H9 (cell line): ENCODE measurements at regions not wholly inside any gene's neighbourhood (a gene's known extent, or its start where the extent isn't known, plus 50 kb on each side); places are given as distances from the start of the nearest gene placed in this dataset.

Experiments used
- DNase-seq: peaks from one replicate; pipeline ENCODE4 v3.0.0-alpha.2; 2017
- H2AFZ ChIP-seq: one replicate; pipeline ENCODE4 v1.6.1; 2013; ENCODE audit warnings: mild to moderate bottlenecking, low read length, control low read depth, moderate library complexity
- H2AK5ac ChIP-seq: 2 replicates; pipeline ENCODE4 v1.6.1; 2013; ENCODE audit warnings: low read length, control low read depth, mixed read lengths; ENCODE audit not compliant: insufficient read length
- H2BK120ac ChIP-seq: one replicate; pipeline ENCODE4 v1.6.1; 2013; ENCODE audit warnings: low read depth, mild to moderate bottlenecking, low read length, control low read depth, inconsistent platforms; ENCODE audit not compliant: poor library complexity, severe bottlenecking
- H2BK12ac ChIP-seq: 2 replicates; pipeline ENCODE4 v1.6.1; 2013; ENCODE audit warnings: low read length, control low read depth, mixed read lengths, low read depth; ENCODE audit not compliant: insufficient read length
- H2BK15ac ChIP-seq: 2 replicates; pipeline ENCODE4 v1.6.1; 2013; ENCODE audit warnings: low read depth, low read length, control low read depth
- H2BK20ac ChIP-seq: one replicate; pipeline ENCODE4 v1.6.1; 2013; ENCODE audit warnings: low read depth, mild to moderate bottlenecking, low read length, control low read depth, inconsistent platforms; ENCODE audit not compliant: poor library complexity, severe bottlenecking
- H2BK5ac ChIP-seq: 2 replicates; pipeline ENCODE4 v1.6.1; 2013; ENCODE audit warnings: low read length, control low read depth, mixed read lengths; ENCODE audit not compliant: insufficient read length
- H3K14ac ChIP-seq: 2 replicates; pipeline ENCODE4 v1.6.1; 2013; ENCODE audit warnings: low read length, control low read depth; ENCODE audit not compliant: insufficient read depth
- H3K18ac ChIP-seq: 2 replicates; pipeline ENCODE4 v1.6.1; 2013; ENCODE audit warnings: low read depth, mild to moderate bottlenecking, mixed read lengths, low read length, control low read depth; ENCODE audit not compliant: insufficient read length
- H3K23ac ChIP-seq: 2 replicates; pipeline ENCODE4 v1.6.1; 2013; ENCODE audit warnings: low read length, control low read depth, mixed read lengths, low read depth; ENCODE audit not compliant: insufficient read length
- H3K23me2 ChIP-seq: 2 replicates; pipeline ENCODE4 v1.6.1; 2013; ENCODE audit warnings: low read depth, mild to moderate bottlenecking, mixed read lengths, low read length, control low read depth; ENCODE audit not compliant: insufficient read length, poor library complexity, severe bottlenecking
- H3K27ac ChIP-seq: 2 replicates; pipeline ENCODE4 v1.5.1; 2013; ENCODE audit warnings: low read length, control low read depth, mixed read lengths, low read depth; ENCODE audit not compliant: insufficient read length
- H3K27me3 ChIP-seq: 2 replicates; pipeline ENCODE4 v1.6.1; 2013; ENCODE audit warnings: low read length, control low read depth, inconsistent platforms; ENCODE audit not compliant: insufficient read depth
- H3K4ac ChIP-seq: 2 replicates; pipeline ENCODE4 v1.6.1; 2013; ENCODE audit warnings: low read depth, mild to moderate bottlenecking, control low read depth, inconsistent platforms, low read length, moderate library complexity
- H3K4me1 ChIP-seq: 2 replicates; pipeline ENCODE4 v1.6.1; 2013; ENCODE audit warnings: low read length, control low read depth, inconsistent platforms; ENCODE audit not compliant: insufficient read depth
- H3K4me2 ChIP-seq: 2 replicates; pipeline ENCODE4 v1.6.1; 2013; ENCODE audit warnings: low read length, control low read depth, mixed read lengths; ENCODE audit not compliant: insufficient read length, insufficient read depth
- H3K56ac ChIP-seq: 2 replicates; pipeline ENCODE4 v1.6.1; 2013; ENCODE audit warnings: low read depth, mild to moderate bottlenecking, mixed read lengths, low read length, control low read depth; ENCODE audit not compliant: insufficient read length
- H3K79me1 ChIP-seq: 2 replicates; pipeline ENCODE4 v1.6.1; 2013; ENCODE audit warnings: low read depth, mild to moderate bottlenecking, moderate library complexity, low read length, control low read depth, inconsistent platforms; ENCODE audit not compliant: insufficient read depth, poor library complexity, severe bottlenecking
- H3K79me2 ChIP-seq: 2 replicates; pipeline ENCODE4 v1.6.1; 2013; ENCODE audit warnings: low read length, control low read depth, inconsistent platforms; ENCODE audit not compliant: insufficient read depth
- H3K9ac ChIP-seq: 2 replicates; pipeline ENCODE4 v1.6.1; 2013; ENCODE audit warnings: low read length, control low read depth, mixed read lengths; ENCODE audit not compliant: insufficient read length; ENCODE audit errors: extremely low read depth
- H3K9me3 ChIP-seq: one replicate; pipeline ENCODE4 v1.6.1; 2013; ENCODE audit warnings: low read depth, low read length, inconsistent platforms; ENCODE audit not compliant: control insufficient read depth
- H3T11ph ChIP-seq: one replicate; pipeline ENCODE4 v1.6.1; 2013; ENCODE audit warnings: mild to moderate bottlenecking, low read length, control low read depth, inconsistent platforms
- H4K20me1 ChIP-seq: one replicate; pipeline ENCODE4 v1.6.1; 2013; ENCODE audit not compliant: control insufficient read depth, insufficient read length, insufficient read depth
- H4K5ac ChIP-seq: 2 replicates; pipeline ENCODE4 v1.6.1; 2013; ENCODE audit warnings: low read depth, mild to moderate bottlenecking, mixed read lengths, low read length, control low read depth; ENCODE audit not compliant: insufficient read length
- H4K8ac ChIP-seq: replicated peaks from 2 replicates; pipeline ENCODE4 v1.6.1; 2013; ENCODE audit warnings: low read length, control low read depth, mixed read lengths, low read depth; ENCODE audit not compliant: insufficient read length
- H4K91ac ChIP-seq: 2 replicates; pipeline ENCODE4 v1.6.1; 2013; ENCODE audit warnings: low read depth, mild to moderate bottlenecking, moderate library complexity, mixed read lengths, low read length, control low read depth; ENCODE audit not compliant: insufficient read length
- H3K27ac Mint-ChIP-seq, 3 experiments: 2 replicates in 2 of 3; 3 replicates in 1 of 3; pipeline ENCODE4 v1.8.0; 2020 to 2021; ENCODE audit warnings: mixed read lengths in 3 of 3, mild to moderate bottlenecking in 1 of 3, moderate library complexity in 1 of 3
- H3K27me3 Mint-ChIP-seq: 2 replicates; pipeline ENCODE4 v1.8.0; 2021; ENCODE audit warnings: low read depth, mild to moderate bottlenecking, moderate library complexity, mixed read lengths
- H3K36me3 Mint-ChIP-seq, 3 experiments: 2 replicates in 2 of 3; 3 replicates in 1 of 3; pipeline ENCODE4 v1.8.0; 2020 to 2021; ENCODE audit warnings: low read depth in 3 of 3, mixed read lengths in 3 of 3; ENCODE audit not compliant: insufficient read depth in 1 of 3
- H3K4me1 Mint-ChIP-seq, 2 experiments: 2 replicates each; pipeline ENCODE4 v1.8.0; 2020; ENCODE audit warnings: mixed read lengths in 2 of 2
- H3K4me3 Mint-ChIP-seq, 2 experiments: 2 replicates in 1 of 2; 3 replicates in 1 of 2; pipeline ENCODE4 v1.8.0; 2020 to 2021; ENCODE audit warnings: mild to moderate bottlenecking in 2 of 2, mixed read lengths in 2 of 2, moderate library complexity in 1 of 2
- H3K9me3 Mint-ChIP-seq, 2 experiments: 2 replicates in 1 of 2; 3 replicates in 1 of 2; pipeline ENCODE4 v1.8.0; 2020; ENCODE audit warnings: mild to moderate bottlenecking in 2 of 2, mixed read lengths in 2 of 2, moderate library complexity in 1 of 2
- CTCF ChIP-seq: fragments of 200-600 bp; sonication (generic); conservative IDR thresholded peaks from 3 replicates; pipeline ENCODE4 v1.8.0; 2021; ENCODE audit warnings: antibody characterized with exemption, mild to moderate bottlenecking
- WGBS: extraction: QIAGEN DNeasy Blood & Tissue Kit; methylation state at CpG from one replicate; pipeline ENCODE4 v1.1.7; 2013; ENCODE audit warnings: missing lambda C conversion rate, low lambda C conversion rate, mixed read lengths; ENCODE audit not compliant: insufficient read length; ENCODE audit errors: extremely low coverage; 5-methylcytosine and 5-hydroxymethylcytosine counted together

DNA sequence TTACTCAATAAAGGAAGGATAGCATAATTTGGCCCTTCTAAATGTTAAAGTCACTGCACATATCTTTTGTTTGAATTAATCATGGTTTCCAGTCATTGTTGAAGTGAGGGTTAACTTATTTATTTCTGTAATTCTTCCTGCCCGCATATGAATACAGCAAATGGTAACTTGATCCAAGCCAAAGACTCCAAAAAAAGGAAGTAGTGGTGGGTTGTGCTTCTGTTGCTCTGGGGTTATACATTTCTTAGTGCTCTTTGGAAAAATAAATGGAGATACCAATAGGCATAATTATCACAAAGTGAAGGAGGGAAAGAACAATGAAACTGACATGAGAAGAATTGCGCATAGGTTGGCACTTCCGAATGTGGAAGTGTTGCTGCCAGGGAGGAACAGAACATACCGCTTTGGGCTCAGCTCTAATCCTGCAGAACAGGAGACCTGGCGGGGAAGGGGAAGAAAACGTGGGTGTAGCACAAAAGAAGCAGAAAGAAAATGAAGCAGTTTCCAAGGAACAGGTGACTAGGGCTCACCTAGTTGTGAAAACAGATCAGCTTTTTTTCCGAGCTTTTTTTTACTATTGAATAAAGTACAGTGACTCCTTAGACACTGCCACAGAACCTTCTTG lies 69.7 kb upstream of the TAF11L2 start:
- H2AK5ac ChIP-seq: no peak overlapping the region
- H3K4me1 ChIP-seq: peaks cover 4% of the 10 kb centered on the region; the same call in 1 of the 2 replicates
- H2BK20ac ChIP-seq: no peak overlapping the region
- H2AFZ ChIP-seq: no peak overlapping the region
- no peak overlapping the region for H3K14ac ChIP-seq
- H4K91ac ChIP-seq: no peak overlapping the region
- H3K23me2 ChIP-seq: no peaks in the 10 kb centered on the region
- WGBS: no CpG with 5 or more reads among the region's 7 CpGs
- H4K5ac ChIP-seq: no peak overlapping the region
- Mint-ChIP-seq H3K4me1 (peaks cover 32 to 44% of the 10 kb centered on the region in 2 experiments), H3K9me3 (no peaks in the 10 kb centered on the region), H3K27me3 (peaks cover 1% of the 10 kb centered on the region; the same call in 1 of the 2 replicates), H3K4me3 (no peak overlapping the region), H3K27ac (no peak overlapping the region), H3K36me3 (no peaks in the 10 kb centered on the region)
- no peak overlapping the region for H2BK15ac ChIP-seq
- no peak overlapping the region for H4K8ac ChIP-seq
- no peaks in the 10 kb centered on the region for H3K27me3 ChIP-seq
- no peak overlapping the region for H2BK120ac ChIP-seq
- no peak overlapping the region for H3K27ac ChIP-seq
- no peak overlapping the region for H2BK12ac ChIP-seq
- no peaks in the 10 kb centered on the region for H3K9me3 ChIP-seq
- no peak overlapping the region for H2BK5ac ChIP-seq
- H3K4me2 ChIP-seq: no peak overlapping the region
- no peak overlapping the region for H3K18ac ChIP-seq
- no peak overlapping the region for H3K9ac ChIP-seq
- H3K56ac ChIP-seq: no peak overlapping the region
- H3K23ac ChIP-seq: no peak overlapping the region
- DNase-seq: no peak
- no peaks in the 10 kb centered on the region for H3K79me1 ChIP-seq
- no peak overlapping the region for H3T11ph ChIP-seq
- no peak for TF ChIP-seq CTCF
- no peaks in the 10 kb centered on the region for H3K79me2 ChIP-seq
- H4K20me1 ChIP-seq: no peaks in the 10 kb centered on the region
- no peak overlapping the region for H3K4ac ChIP-seq
